ENCODE measurements at regions not wholly inside any gene's neighbourhood (a gene's known extent, or its start where the extent isn't known, plus 50 kb on each side); places are given as distances from the start of the nearest gene placed in this dataset.

DNA sequence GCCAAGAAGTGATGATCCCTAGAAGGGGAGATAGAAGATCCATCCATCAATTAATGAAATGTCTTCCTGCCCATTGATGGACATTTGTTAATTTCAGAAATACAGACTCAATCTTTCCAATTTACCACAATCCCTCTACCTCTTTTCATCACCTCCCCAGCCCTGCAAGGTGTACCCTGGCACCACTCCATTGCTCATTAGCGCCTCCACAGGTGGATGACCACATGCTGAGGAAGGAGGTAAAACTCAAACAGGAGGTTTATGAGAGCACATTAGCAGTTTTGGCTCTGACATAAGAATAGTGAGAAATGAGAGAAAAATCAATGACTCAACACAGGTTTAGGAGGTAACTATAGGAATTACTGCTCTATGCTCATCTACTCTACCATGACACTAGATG is 208.0 kb downstream of the C1D start:
- CTCF ChIA-PET, result interaction anchor here (1.2 to 2.2 kb wide), 3 partner anchors 8 to 16 kb away, joined by 3 to 13 read pairs (median 4); no protein-coding TSS in a partner anchor
- no peak for TF ChIP-seq ESRRA (IDR thresholded peaks at IDR 0.05; ENCODE audit: borderline replicate concordance, low read length)
- TF ChIP-seq, protein P1, sequence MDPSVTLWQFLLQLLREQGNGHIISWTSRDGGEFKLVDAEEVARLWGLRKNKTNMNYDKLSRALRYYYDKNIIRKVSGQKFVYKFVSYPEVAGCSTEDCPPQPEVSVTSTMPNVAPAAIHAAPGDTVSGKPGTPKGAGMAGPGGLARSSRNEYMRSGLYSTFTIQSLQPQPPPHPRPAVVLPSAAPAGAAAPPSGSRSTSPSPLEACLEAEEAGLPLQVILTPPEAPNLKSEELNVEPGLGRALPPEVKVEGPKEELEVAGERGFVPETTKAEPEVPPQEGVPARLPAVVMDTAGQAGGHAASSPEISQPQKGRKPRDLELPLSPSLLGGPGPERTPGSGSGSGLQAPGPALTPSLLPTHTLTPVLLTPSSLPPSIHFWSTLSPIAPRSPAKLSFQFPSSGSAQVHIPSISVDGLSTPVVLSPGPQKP (IDR thresholded peaks at IDR 0.05; ENCODE audit: low read depth, low read length), result no peak
- no peak for TF ChIP-seq HOXB13 (CRISPR knock-in tag; IDR thresholded peaks at IDR 0.05; ENCODE audit: low read depth)
- TF ChIP-seq EHF (CRISPR knock-in tag; IDR thresholded peaks at IDR 0.05), result no peak
- no peak for TF ChIP-seq ZC3H11A (IDR thresholded peaks at IDR 0.05)
- TF ChIP-seq, protein P2, sequence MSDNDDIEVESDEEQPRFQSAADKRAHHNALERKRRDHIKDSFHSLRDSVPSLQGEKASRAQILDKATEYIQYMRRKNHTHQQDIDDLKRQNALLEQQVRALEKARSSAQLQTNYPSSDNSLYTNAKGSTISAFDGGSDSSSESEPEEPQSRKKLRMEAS (IDR thresholded peaks at IDR 0.05), result no peak
- TF ChIP-seq CBX2 (IDR thresholded peaks at IDR 0.05; ENCODE audit: borderline replicate concordance, low read depth), result no peak
- TF ChIP-seq MAZ (IDR thresholded peaks at IDR 0.05; ENCODE audit: borderline replicate concordance, low read depth, low read length), result no peak
- no peak for TF ChIP-seq SREBF2 (IDR thresholded peaks at IDR 0.05)
- TF ChIP-seq, protein P3, sequence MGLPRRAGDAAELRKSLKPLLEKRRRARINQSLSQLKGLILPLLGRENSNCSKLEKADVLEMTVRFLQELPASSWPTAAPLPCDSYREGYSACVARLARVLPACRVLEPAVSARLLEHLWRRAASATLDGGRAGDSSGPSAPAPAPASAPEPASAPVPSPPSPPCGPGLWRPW (IDR thresholded peaks at IDR 0.05), result no peak
- TF ChIP-seq, protein P4, sequence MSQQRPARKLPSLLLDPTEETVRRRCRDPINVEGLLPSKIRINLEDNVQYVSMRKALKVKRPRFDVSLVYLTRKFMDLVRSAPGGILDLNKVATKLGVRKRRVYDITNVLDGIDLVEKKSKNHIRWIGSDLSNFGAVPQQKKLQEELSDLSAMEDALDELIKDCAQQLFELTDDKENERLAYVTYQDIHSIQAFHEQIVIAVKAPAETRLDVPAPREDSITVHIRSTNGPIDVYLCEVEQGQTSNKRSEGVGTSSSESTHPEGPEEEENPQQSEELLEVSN (IDR thresholded peaks at IDR 0.05; ENCODE audit: borderline replicate concordance, low read depth), result no peak
- TF ChIP-seq FOXS1 (CRISPR knock-in tag; IDR thresholded peaks at IDR 0.05), result no peak
- TF ChIP-seq PHF8 (IDR thresholded peaks at IDR 0.05; ENCODE audit: borderline replicate concordance, low read depth), result no peak
- no peak for TF ChIP-seq EHMT2 (IDR thresholded peaks at IDR 0.05; ENCODE audit: low read depth)
- TF ChIP-seq TFCP2L1 (CRISPR knock-in tag; IDR thresholded peaks at IDR 0.05), result no peak
- TF ChIP-seq HDAC2 (IDR thresholded peaks at IDR 0.05), result no peak
- TF ChIP-seq CHD4 (IDR thresholded peaks at IDR 0.05; ENCODE audit: borderline replicate concordance), result no peak
- POLR2A ChIA-PET, result no interaction called here
- FAIRE-seq, result no peak
- WGBS (ENCODE audit: missing lambda C conversion rate), result 8% methylated on average over 1 of the region's 1 CpG
- Histone ChIP-seq H3K27ac (no peak overlapping the region), H3K4me1 (no peaks in the 10 kb centered on the region), H3K4me3 (no peak overlapping the region), H3K9me3 (no peaks in the 10 kb centered on the region), H3K4me2 (no peak overlapping the region)
- no peak for ATAC-seq
- no peak for DNase-seq (ENCODE audit: low read depth in 1 of 2, low spot score in 1 of 2)

DNA sequence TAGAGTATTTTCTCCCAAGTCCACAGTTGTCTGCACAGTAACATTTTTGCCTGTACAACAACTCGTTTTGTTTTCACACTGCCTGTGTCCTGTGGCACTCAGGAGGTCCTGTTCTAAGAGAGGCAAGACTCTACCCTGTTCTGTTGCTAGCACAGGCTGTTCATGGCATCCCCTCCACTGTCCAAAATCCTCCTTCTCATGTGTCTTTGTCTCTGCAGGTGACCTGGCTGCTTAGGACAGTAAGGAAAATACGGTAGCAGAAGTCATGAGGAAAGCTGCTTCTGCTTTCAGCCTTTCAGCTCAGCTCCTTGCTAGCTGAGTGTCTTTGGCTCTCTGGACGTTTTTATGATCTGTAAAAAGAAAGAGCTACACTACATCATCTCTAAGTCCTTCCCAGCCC is 205.9 kb downstream of the C1D start:
- FAIRE-seq (no peak), DNase-seq (ENCODE audit: low read depth in 1 of 2, low spot score in 1 of 2) (no peak), ATAC-seq (no peak)
- Histone ChIP-seq H3K4me2 (no peak overlapping the region), H3K4me3 (no peak overlapping the region), H3K9me3 (no peaks in the 10 kb centered on the region), H3K4me1 (no peaks in the 10 kb centered on the region), H3K27ac (no peak overlapping the region)
- TF ChIP-seq ZC3H11A (IDR thresholded peaks at IDR 0.05) (no peak), FOSB (CRISPR knock-in tag; IDR thresholded peaks at IDR 0.05) (no peak), HOXA7 (CRISPR knock-in tag; IDR thresholded peaks at IDR 0.05) (no peak), RFX5 (IDR thresholded peaks at IDR 0.05) (no peak), ESRRA (IDR thresholded peaks at IDR 0.05; ENCODE audit: borderline replicate concordance, low read length) (no peak), EHMT2 (IDR thresholded peaks at IDR 0.05; ENCODE audit: low read depth) (no peak), CHD2 (IDR thresholded peaks at IDR 0.05; ENCODE audit: low read length, partially characterized antibody) (no peak), SREBF2 (IDR thresholded peaks at IDR 0.05) (no peak), PHF8 (IDR thresholded peaks at IDR 0.05; ENCODE audit: borderline replicate concordance, low read depth) (no peak), HDAC2 (IDR thresholded peaks at IDR 0.05) (no peak), JUN (IDR thresholded peaks at IDR 0.05) (no peak)
- TF ChIP-seq, protein P5, sequence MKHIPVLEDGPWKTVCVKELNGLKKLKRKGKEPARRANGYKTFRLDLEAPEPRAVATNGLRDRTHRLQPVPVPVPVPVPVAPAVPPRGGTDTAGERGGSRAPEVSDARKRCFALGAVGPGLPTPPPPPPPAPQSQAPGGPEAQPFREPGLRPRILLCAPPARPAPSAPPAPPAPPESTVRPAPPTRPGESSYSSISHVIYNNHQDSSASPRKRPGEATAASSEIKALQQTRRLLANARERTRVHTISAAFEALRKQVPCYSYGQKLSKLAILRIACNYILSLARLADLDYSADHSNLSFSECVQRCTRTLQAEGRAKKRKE (CRISPR knock-in tag; IDR thresholded peaks at IDR 0.05; ENCODE audit: low read depth), result no peak
- TF ChIP-seq, protein P6, sequence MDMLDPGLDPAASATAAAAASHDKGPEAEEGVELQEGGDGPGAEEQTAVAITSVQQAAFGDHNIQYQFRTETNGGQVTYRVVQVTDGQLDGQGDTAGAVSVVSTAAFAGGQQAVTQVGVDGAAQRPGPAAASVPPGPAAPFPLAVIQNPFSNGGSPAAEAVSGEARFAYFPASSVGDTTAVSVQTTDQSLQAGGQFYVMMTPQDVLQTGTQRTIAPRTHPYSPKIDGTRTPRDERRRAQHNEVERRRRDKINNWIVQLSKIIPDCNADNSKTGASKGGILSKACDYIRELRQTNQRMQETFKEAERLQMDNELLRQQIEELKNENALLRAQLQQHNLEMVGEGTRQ (IDR thresholded peaks at IDR 0.05), result no peak
- TF ChIP-seq, protein P7, sequence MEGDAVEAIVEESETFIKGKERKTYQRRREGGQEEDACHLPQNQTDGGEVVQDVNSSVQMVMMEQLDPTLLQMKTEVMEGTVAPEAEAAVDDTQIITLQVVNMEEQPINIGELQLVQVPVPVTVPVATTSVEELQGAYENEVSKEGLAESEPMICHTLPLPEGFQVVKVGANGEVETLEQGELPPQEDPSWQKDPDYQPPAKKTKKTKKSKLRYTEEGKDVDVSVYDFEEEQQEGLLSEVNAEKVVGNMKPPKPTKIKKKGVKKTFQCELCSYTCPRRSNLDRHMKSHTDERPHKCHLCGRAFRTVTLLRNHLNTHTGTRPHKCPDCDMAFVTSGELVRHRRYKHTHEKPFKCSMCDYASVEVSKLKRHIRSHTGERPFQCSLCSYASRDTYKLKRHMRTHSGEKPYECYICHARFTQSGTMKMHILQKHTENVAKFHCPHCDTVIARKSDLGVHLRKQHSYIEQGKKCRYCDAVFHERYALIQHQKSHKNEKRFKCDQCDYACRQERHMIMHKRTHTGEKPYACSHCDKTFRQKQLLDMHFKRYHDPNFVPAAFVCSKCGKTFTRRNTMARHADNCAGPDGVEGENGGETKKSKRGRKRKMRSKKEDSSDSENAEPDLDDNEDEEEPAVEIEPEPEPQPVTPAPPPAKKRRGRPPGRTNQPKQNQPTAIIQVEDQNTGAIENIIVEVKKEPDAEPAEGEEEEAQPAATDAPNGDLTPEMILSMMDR (IDR thresholded peaks at IDR 0.05), result no peak
- TF ChIP-seq, protein P3 (IDR thresholded peaks at IDR 0.05), result no peak
- ChIA-PET POLR2A (no interaction called here), CTCF (interaction anchor here (0.9 to 1.4 kb wide), 2 partner anchors 11 to 17 kb away, joined by 3 to 6 read pairs; no protein-coding TSS in a partner anchor)
- WGBS (ENCODE audit: missing lambda C conversion rate), result 3% methylated on average over 3 of the region's 3 CpGs
